K562 (cell line): ENCODE measurements at regions not wholly inside any gene's neighbourhood (a gene's known extent, or its start where the extent isn't known, plus 50 kb on each side); places are given as distances from the start of the nearest gene placed in this dataset.

Experiments
- ATAC-seq: fragments of 200-7000 bp; cut with Tn5 transposase; 3 replicates; pipeline ENCODE4 v1.9.1; 2020; ENCODE audit warnings: moderate library complexity
- BruUV-seq: library from RNA; stranded (reverse); fragments of 400-500 nt; replicated peaks from 2 replicates; lab custom pipeline; 2021; lab: Mats Ljungman, UMichigan
- CTCF ChIA-PET: fragments of 300-600 bp; formaldehyde crosslinking; extraction: SDS; loops from one replicate; lab custom pipeline; 2021; ENCODE audit warnings: low intra/inter-chr PET ratio; lab: Yijun Ruan, JAX
- POLR2A ChIA-PET: fragments of 300-600, 350-650 bp; sonication (Branson Sonifier 250); formaldehyde crosslinking; extraction: SDS; loops from one replicate; lab custom pipeline; 2021; ENCODE audit warnings: antibody characterized with exemption, inconsistent platforms; lab: Yijun Ruan, JAX
- DNase-seq, 4 experiments: peaks; one replicate each; pipeline versions ENCODE4 v3.0.0 to v3.0.0-alpha.2; 2011 to 2018; ENCODE audit warnings: low spot score in 3 of 4, mixed read lengths in 3 of 4; ENCODE audit errors: extremely low read depth in 1 of 4
- FAIRE-seq: peaks from 2 replicates; lab custom pipeline; 2011; peaks lifted over from hg19 to GRCh38; lab: Jason Lieb, UNC
- H2AFZ ChIP-seq: 2 replicates; pipeline ENCODE4 v1.6.0; 2011; ENCODE audit warnings: low read depth, low read length, control low read depth, inconsistent platforms
- H3K27ac ChIP-seq: fragments of 200-600 bp; 3 replicates; pipeline ENCODE4 v1.8.0; 2011; ENCODE audit warnings: low read depth, mild to moderate bottlenecking, control low read depth, inconsistent platforms, low read length, moderate library complexity, mixed read lengths; ENCODE audit errors: extremely low read depth
- H3K27me3 ChIP-seq, 2 experiments: fragments of 300-600 bp in 1 of 2; 2 replicates in 1 of 2; 3 replicates in 1 of 2; pipeline versions ENCODE4 v1.6.0 to v1.8.0; 2011; ENCODE audit warnings: inconsistent platforms in 2 of 2, low read length in 2 of 2, mild to moderate bottlenecking in 1 of 2, mixed read lengths in 1 of 2, moderate library complexity in 1 of 2; ENCODE audit not compliant: control insufficient read depth in 2 of 2, insufficient read depth in 2 of 2
- H3K36me3 ChIP-seq: fragments of 300-600 bp; 3 replicates; pipeline ENCODE4 v1.8.0; 2011; ENCODE audit warnings: mild to moderate bottlenecking, low read length, inconsistent platforms; ENCODE audit not compliant: control insufficient read depth, insufficient read depth
- H3K4me1 ChIP-seq, 2 experiments: fragments of 200-600 bp in 1 of 2; replicated peaks in 1 of 2; 2 replicates in 1 of 2; 3 replicates in 1 of 2; pipeline versions ENCODE4 v1.5.1 to v1.8.0; 2011; ENCODE audit warnings: inconsistent platforms in 2 of 2, low read length in 2 of 2, mild to moderate bottlenecking in 1 of 2, mixed read lengths in 1 of 2, moderate library complexity in 1 of 2; ENCODE audit not compliant: control insufficient read depth in 2 of 2, insufficient read depth in 2 of 2
- H3K4me2 ChIP-seq: 2 replicates; pipeline ENCODE4 v1.6.1; 2011; ENCODE audit warnings: low read length, control low read depth, inconsistent platforms, mixed read lengths; ENCODE audit not compliant: insufficient read depth
- H3K4me3 ChIP-seq: fragments of 200-600 bp; sonication (generic), shearing (Covaris generic); 2 replicates; pipeline ENCODE4 v1.5.1; 2016; ENCODE audit warnings: control low read depth, inconsistent platforms
- H3K79me2 ChIP-seq: fragments of 200-600 bp; 3 replicates; pipeline ENCODE4 v1.8.0; 2011; ENCODE audit warnings: low read length, inconsistent platforms; ENCODE audit not compliant: control insufficient read depth, insufficient read depth
- H3K9ac ChIP-seq, 2 experiments: 2 replicates each; pipeline versions ENCODE4 v1.6.0 to v1.6.1; 2011; ENCODE audit warnings: low read depth in 2 of 2, low read length in 2 of 2, control low read depth in 1 of 2, inconsistent platforms in 1 of 2, mild to moderate bottlenecking in 1 of 2, mixed read lengths in 1 of 2; ENCODE audit not compliant: insufficient read depth in 1 of 2
- H3K9me1 ChIP-seq: one replicate; pipeline ENCODE4 v1.6.0; 2011; ENCODE audit warnings: inconsistent platforms, mild to moderate bottlenecking, low read length, moderate library complexity; ENCODE audit not compliant: control insufficient read depth, insufficient read depth
- H3K9me3 ChIP-seq: replicated peaks from 2 replicates; pipeline ENCODE4 v1.5.1; 2011; ENCODE audit warnings: low read depth, low read length, inconsistent platforms; ENCODE audit not compliant: control insufficient read depth, insufficient read depth
- H4K20me1 ChIP-seq: replicated peaks from 2 replicates; pipeline ENCODE4 v1.6.1; 2011; ENCODE audit warnings: low read length, inconsistent platforms, mixed read lengths; ENCODE audit not compliant: control insufficient read depth, insufficient read depth
- ARID1B ChIP-seq: fragments of 450-650 bp; IDR thresholded peaks from 2 replicates; pipeline ENCODE4 v1.6.1; 2016; ENCODE audit warnings: antibody characterized with exemption, mild to moderate bottlenecking, inconsistent platforms
- CBFA2T2 ChIP-seq: fragments of 450-650 bp; conservative IDR thresholded peaks from 2 replicates; pipeline ENCODE4 v1.6.1; 2017; ENCODE audit warnings: mild to moderate bottlenecking
- CBFA2T3 ChIP-seq: fragments of 450-650 bp; IDR thresholded peaks from 2 replicates; pipeline ENCODE4 v1.6.1; 2017
- CREBBP ChIP-seq: IDR thresholded peaks from one replicate; pipeline ENCODE4 v1.6.1; 2012; ENCODE audit warnings: low read depth, mild to moderate bottlenecking, control low read depth, inconsistent platforms, low read length
- CXXC5 ChIP-seq: fragments of 250-450 bp; sonication (Bioruptor Pico); IDR thresholded peaks from 2 replicates; pipeline ENCODE4 v1.8.0; 2022; ENCODE audit warnings: inconsistent platforms, mild to moderate bottlenecking, moderate library complexity
- DPF2 ChIP-seq: fragments of 450-650 bp; IDR thresholded peaks from 2 replicates; pipeline ENCODE4 v1.6.1; 2016
- FOXJ3 ChIP-seq: sonication (generic); formaldehyde crosslinking; IDR thresholded peaks from 2 replicates; pipeline ENCODE4 v1.4.0; 2020; ENCODE audit warnings: mild to moderate bottlenecking, missing genetic modification reagents
- MEIS2 ChIP-seq: fragments of 450-650 bp; IDR thresholded peaks from 2 replicates; pipeline ENCODE4 v1.6.1; 2014; ENCODE audit warnings: mild to moderate bottlenecking; ENCODE audit not compliant: partially characterized antibody
- MTA2 ChIP-seq: fragments of 450-650 bp; IDR thresholded peaks from 2 replicates; pipeline ENCODE4 v1.6.1; 2016; ENCODE audit warnings: low read depth
- NFIC ChIP-seq: fragments of 450-650 bp; IDR thresholded peaks from 2 replicates; pipeline ENCODE4 v1.6.1; 2017; ENCODE audit warnings: mild to moderate bottlenecking, inconsistent platforms
- PML ChIP-seq: IDR thresholded peaks from 2 replicates; pipeline ENCODE4 v1.6.1; 2012; ENCODE audit warnings: low read length, inconsistent platforms
- RAD21 ChIP-seq, 2 experiments: fragments of 250-450 bp in 1 of 2; fragments of 450-650 bp in 1 of 2; sonication (Bioruptor Pico) in 1 of 2; formaldehyde crosslinking in 1 of 2; IDR thresholded peaks in 1 of 2; conservative IDR thresholded peaks in 1 of 2; 2 replicates each; pipeline versions ENCODE4 v1.4.0 to v1.8.0; 2020 to 2022; ENCODE audit warnings: mild to moderate bottlenecking in 2 of 2, moderate library complexity in 1 of 2
- RFX7 ChIP-seq: fragments of 250-450 bp; sonication (Bioruptor Pico); IDR thresholded peaks from 2 replicates; pipeline ENCODE4 v1.5.1; 2021; ENCODE audit warnings: mild to moderate bottlenecking
- SMARCA4 ChIP-seq: fragments of 450-650 bp; IDR thresholded peaks from 2 replicates; pipeline ENCODE4 v1.6.1; 2016
- SRSF7 ChIP-seq: fragments of 200-400 bp; formaldehyde crosslinking; optimal IDR thresholded peaks from 2 replicates; pipeline ENCODE3; 2017; ENCODE audit warnings: mild to moderate bottlenecking, low read depth, low read length
- TAL1 ChIP-seq: fragments of 450-650 bp; IDR thresholded peaks from 2 replicates; pipeline ENCODE4 v1.6.1; 2016; ENCODE audit warnings: mild to moderate bottlenecking
- TEAD4 ChIP-seq, 2 experiments: sonication (generic) in 1 of 2; formaldehyde crosslinking in 1 of 2; IDR thresholded peaks; 2 replicates each; pipeline versions ENCODE4 v1.6.1 to v1.8.0; 2012 to 2022; ENCODE audit warnings: borderline replicate concordance in 1 of 2, inconsistent platforms in 1 of 2, low read length in 1 of 2, mild to moderate bottlenecking in 1 of 2, missing genetic modification reagents in 1 of 2
- TSC22D4 ChIP-seq: fragments of 450-650 bp; IDR thresholded peaks from 2 replicates; pipeline ENCODE4 v1.6.1; 2016; ENCODE audit warnings: missing genetic modification characterization, missing biosample characterization, control low read depth
- ZBTB7A ChIP-seq: IDR thresholded peaks from 2 replicates; pipeline ENCODE4 v1.6.1; 2011; ENCODE audit warnings: low read depth, mild to moderate bottlenecking, low read length, moderate library complexity, borderline replicate concordance; ENCODE audit not compliant: control insufficient read depth
- ZNF707 ChIP-seq: fragments of 250-450 bp; sonication (Bioruptor Pico); conservative IDR thresholded peaks from 2 replicates; pipeline ENCODE4 v1.8.0; 2022; ENCODE audit warnings: inconsistent platforms, mild to moderate bottlenecking, moderate library complexity
- in situ Hi-C: fragments of 300-500 bp; cut with MboI; formaldehyde crosslinking; loops from 4 replicates; pipeline ENCODE4 v1.15.0; 2018; ENCODE audit warnings: inconsistent platforms, mixed read lengths
- intact Hi-C: fragments of 100-400 bp; cut with micrococcal nuclease; formaldehyde crosslinking; loops from 2 replicates; pipeline ENCODE4 v1.14.2; 2022
- TF ChIP-seq, protein P1 (sequence below): fragments of 450-650 bp; IDR thresholded peaks from 2 replicates; pipeline ENCODE4 v1.6.1; 2016
- TF ChIP-seq, protein P2 (sequence below): fragments of 450-650 bp; IDR thresholded peaks from 2 replicates; pipeline ENCODE4 v1.6.1; 2016; ENCODE audit warnings: mild to moderate bottlenecking

DNA sequence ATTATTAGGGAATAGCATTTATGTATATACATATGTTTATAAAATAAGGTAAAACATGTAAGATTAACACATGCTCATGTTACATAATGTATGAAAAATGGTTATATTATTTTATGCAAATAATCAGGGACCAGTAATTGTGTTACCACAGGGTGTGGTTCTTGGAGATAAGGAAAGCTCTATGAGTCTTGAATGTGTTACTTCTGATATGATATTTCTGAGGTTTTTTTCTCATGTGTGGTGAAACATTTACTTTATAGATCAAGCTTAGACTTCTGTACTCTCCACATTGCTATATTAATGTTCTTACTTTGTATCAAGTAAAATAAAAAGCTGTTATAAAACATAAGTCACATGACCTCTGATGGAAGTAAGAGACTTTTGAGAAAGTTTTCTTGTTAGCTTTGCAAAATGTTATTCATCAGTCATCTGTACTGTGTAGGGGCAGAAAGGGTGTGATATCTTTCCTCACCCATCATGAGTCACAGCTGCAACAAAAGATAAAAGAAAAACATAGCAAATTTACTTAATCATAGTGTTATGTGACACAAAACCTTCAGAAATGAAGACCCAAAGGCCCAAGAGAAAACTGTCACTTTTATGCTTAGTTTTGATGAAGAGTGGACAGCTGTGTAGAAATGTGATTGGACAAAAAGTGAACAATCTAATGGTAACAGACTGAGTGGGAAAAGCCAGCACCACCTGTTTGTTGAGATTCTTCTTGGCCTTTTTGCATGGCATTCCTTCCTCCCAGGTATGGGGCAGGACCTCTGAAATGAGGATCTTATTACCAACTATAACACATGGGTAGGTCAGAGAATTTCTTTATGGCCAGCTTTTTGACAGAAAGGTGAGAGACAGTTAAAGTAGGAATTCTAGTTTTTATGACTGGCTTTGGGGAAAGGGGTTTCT is 632.3 kb downstream of the PDHA2 start:
- H3K27ac ChIP-seq = peak overlapping the region; percentile 36; the same call in 2 of the 3 replicates
- no peaks in the 10 kb centered on the region for H3K9me3 ChIP-seq
- POLR2A ChIA-PET = no interaction called here
- no peaks in the 10 kb centered on the region for H3K79me2 ChIP-seq
- ATAC-seq (peak; percentile 59), DNase-seq (peak; percentile 6 to 28 (median 11)), FAIRE-seq (no peak)
- no TSS peak for BruUV-seq
- H3K27me3 ChIP-seq = no peaks in the 10 kb centered on the region
- H3K9me1 ChIP-seq = no peaks in the 10 kb centered on the region
- H3K36me3 ChIP-seq = no peaks in the 10 kb centered on the region
- H3K4me3 ChIP-seq = no peak overlapping the region
- H3K4me2 ChIP-seq = no peak overlapping the region
- no peaks in the 10 kb centered on the region for H4K20me1 ChIP-seq
- no peaks in the 10 kb centered on the region; a peak in 1 of 5 replicates for H3K4me1 ChIP-seq
- intact Hi-C loops (no loop called here), in situ Hi-C loops (no loop called here)
- no peak overlapping the region for H2AFZ ChIP-seq
- CTCF ChIA-PET = no interaction called here
- no peak overlapping the region for H3K9ac ChIP-seq
- TF ChIP-seq CREBBP (no peak), PML (peak; percentile 46; the same call in 1 of the 2 replicates), DPF2 (0 out of 2 replicates have a peak, but pooled peaks have one; percentile 44), RAD21 (CRISPR knock-in tag; conservative IDR thresholded peaks at IDR 0.05 in 1 of 2, IDR thresholded peaks at IDR 0.05 in 1 of 2) (no peak), FOXJ3 (CRISPR knock-in tag) (no peak), ZBTB7A (no peak), ZNF707 (CRISPR knock-in tag) (no peak), NFIC (peak; percentile 32), CBFA2T3 (peak; percentile 81), MEIS2 (peak; percentile 74), SMARCA4 (peak; percentile 43; the same call in 1 of the 2 replicates), MTA2 (peak; percentile 24), TSC22D4 (no peak), RFX7 (CRISPR knock-in tag) (no peak), SRSF7 (no peak), TAL1 (peak; percentile 69), CBFA2T2 (peak; percentile 71), ARID1B (peak; percentile 77), TEAD4 (IDR thresholded peaks at IDR 0.05; ENCODE audit: low read length) (peak; percentile 78), TEAD4 (CRISPR knock-in tag; IDR thresholded peaks at IDR 0.05; ENCODE audit: borderline replicate concordance) (no peak), CXXC5 (CRISPR knock-in tag) (no peak)
- TF ChIP-seq, protein P1, sequence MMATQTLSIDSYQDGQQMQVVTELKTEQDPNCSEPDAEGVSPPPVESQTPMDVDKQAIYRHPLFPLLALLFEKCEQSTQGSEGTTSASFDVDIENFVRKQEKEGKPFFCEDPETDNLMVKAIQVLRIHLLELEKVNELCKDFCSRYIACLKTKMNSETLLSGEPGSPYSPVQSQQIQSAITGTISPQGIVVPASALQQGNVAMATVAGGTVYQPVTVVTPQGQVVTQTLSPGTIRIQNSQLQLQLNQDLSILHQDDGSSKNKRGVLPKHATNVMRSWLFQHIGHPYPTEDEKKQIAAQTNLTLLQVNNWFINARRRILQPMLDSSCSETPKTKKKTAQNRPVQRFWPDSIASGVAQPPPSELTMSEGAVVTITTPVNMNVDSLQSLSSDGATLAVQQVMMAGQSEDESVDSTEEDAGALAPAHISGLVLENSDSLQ = peak; percentile 20; the same call in 1 of the 2 replicates
- TF ChIP-seq, protein P2, sequence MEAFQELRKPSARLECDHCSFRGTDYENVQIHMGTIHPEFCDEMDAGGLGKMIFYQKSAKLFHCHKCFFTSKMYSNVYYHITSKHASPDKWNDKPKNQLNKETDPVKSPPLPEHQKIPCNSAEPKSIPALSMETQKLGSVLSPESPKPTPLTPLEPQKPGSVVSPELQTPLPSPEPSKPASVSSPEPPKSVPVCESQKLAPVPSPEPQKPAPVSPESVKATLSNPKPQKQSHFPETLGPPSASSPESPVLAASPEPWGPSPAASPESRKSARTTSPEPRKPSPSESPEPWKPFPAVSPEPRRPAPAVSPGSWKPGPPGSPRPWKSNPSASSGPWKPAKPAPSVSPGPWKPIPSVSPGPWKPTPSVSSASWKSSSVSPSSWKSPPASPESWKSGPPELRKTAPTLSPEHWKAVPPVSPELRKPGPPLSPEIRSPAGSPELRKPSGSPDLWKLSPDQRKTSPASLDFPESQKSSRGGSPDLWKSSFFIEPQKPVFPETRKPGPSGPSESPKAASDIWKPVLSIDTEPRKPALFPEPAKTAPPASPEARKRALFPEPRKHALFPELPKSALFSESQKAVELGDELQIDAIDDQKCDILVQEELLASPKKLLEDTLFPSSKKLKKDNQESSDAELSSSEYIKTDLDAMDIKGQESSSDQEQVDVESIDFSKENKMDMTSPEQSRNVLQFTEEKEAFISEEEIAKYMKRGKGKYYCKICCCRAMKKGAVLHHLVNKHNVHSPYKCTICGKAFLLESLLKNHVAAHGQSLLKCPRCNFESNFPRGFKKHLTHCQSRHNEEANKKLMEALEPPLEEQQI = no peak
